Stimulated activated CD4-positive, alpha-beta T cell treated with anti-CD3 and anti-CD28 coated beads, Interleukin-15, amount 100 ng/mL, for 1 hour (primary cell): ENCODE measurements at regions not wholly inside any gene's neighbourhood (a gene's known extent, or its start where the extent isn't known, plus 50 kb on each side); places are given as distances from the start of the nearest gene placed in this dataset.

Experiments
- DNase-seq, 2 donors: peaks; one replicate each; pipeline ENCODE4 v3.0.0-alpha.2; 2020; ENCODE audit warnings: low read depth in 1 of 2, low spot score in 1 of 2

GRCh38 chr12:131370791-131371347, 340.0 kb upstream of the SFSWAP start:
- no peak for DNase-seq

- no peak for DNase-seq
These were observed 339.3 kb upstream of the SFSWAP start for GRCh38 chr12:131371401-131372170.

- no peak for DNase-seq
These were observed 338.8 kb upstream of the SFSWAP start for GRCh38 chr12:131372171-131372475.

- no peak for DNase-seq
These were observed 338.1 kb upstream of the SFSWAP start for GRCh38 chr12:131372706-131373195.

GRCh38 chr12:131375261-131375971, 335.5 kb upstream of the SFSWAP start:
- DNase-seq = no peak

GRCh38 chr12:131375972-131376345, 334.9 kb upstream of the SFSWAP start:
- DNase-seq = no peak

GRCh38 chr12:131378176-131378842, 332.6 kb upstream of the SFSWAP start:
- DNase-seq = no peak

- no peak for DNase-seq
These were observed 331.8 kb upstream of the SFSWAP start for GRCh38 chr12:131378861-131379665.

- DNase-seq = no peak
These were observed 331.2 kb upstream of the SFSWAP start for GRCh38 chr12:131379738-131380137.

GRCh38 chr12:131380220-131380964, 330.5 kb upstream of the SFSWAP start:
- DNase-seq = no peak

- no peak for DNase-seq
These were observed 329.8 kb upstream of the SFSWAP start for GRCh38 chr12:131380965-131381705.

- DNase-seq = no peak
These were observed 329.0 kb upstream of the SFSWAP start for GRCh38 chr12:131381716-131382430.

- no peak for DNase-seq
These were observed 327.6 kb upstream of the SFSWAP start for GRCh38 chr12:131383291-131383690.

GRCh38 chr12:131383741-131384543, 326.9 kb upstream of the SFSWAP start:
- DNase-seq = no peak

GRCh38 chr12:131384544-131384855, 326.4 kb upstream of the SFSWAP start:
- DNase-seq = no peak

GRCh38 chr12:131385313-131386166, 325.4 kb upstream of the SFSWAP start:
- no peak for DNase-seq

- no peak for DNase-seq
These were observed 324.7 kb upstream of the SFSWAP start for GRCh38 chr12:131386167-131386521.
